GM12878 (cell line): ENCODE measurements at regions not wholly inside any gene's neighbourhood (a gene's known extent, or its start where the extent isn't known, plus 50 kb on each side); places are given as distances from the start of the nearest gene placed in this dataset.

Experiments used
- ATAC-seq: fragments of 200-7000 bp; cut with Tn5 transposase; 3 replicates; pipeline ENCODE4 v1.9.1; 2020; ENCODE audit warnings: mild to moderate bottlenecking, moderate library complexity
- BruUV-seq: library from RNA; stranded (reverse); fragments of 400-500 nt; replicated peaks from 2 replicates; lab custom pipeline; 2021; lab: Mats Ljungman, UMichigan
- CTCF ChIA-PET: fragments of 300-600 bp; sonication (Branson Sonifier 250); formaldehyde crosslinking; extraction: SDS; loops from one replicate; lab custom pipeline; 2021; ENCODE audit warnings: inconsistent platforms; lab: Yijun Ruan, JAX
- POLR2A ChIA-PET: fragments of 350-600 bp; formaldehyde crosslinking; extraction: SDS; loops from one replicate; lab custom pipeline; 2021; ENCODE audit warnings: inconsistent platforms; lab: Charles Lee
- RAD21 ChIA-PET: fragments of 300-600 bp; sonication (Branson Sonifier 250); formaldehyde crosslinking; loops from one replicate; lab custom pipeline; 2023; ENCODE audit warnings: antibody characterized with exemption; ENCODE audit not compliant: unreplicated experiment; lab: Charles Lee
- SMC1A ChIA-PET: fragments of 300-600 bp; sonication (Branson Sonifier 250); formaldehyde crosslinking; loops from one replicate; lab custom pipeline; 2023; ENCODE audit not compliant: unreplicated experiment, uncharacterized antibody; lab: Charles Lee
- DNase-seq: peaks from one replicate; pipeline ENCODE4 v3.0.0-alpha.2; 2011; ENCODE audit warnings: low read depth, low spot score
- FAIRE-seq: peaks from 3 replicates; lab custom pipeline; 2011; peaks lifted over from hg19 to GRCh38; lab: Jason Lieb, UNC
- H2AFZ ChIP-seq: 2 replicates; pipeline ENCODE4 v1.6.0; 2011; ENCODE audit warnings: low read depth, low read length, control low read depth; ENCODE audit not compliant: control insufficient read depth
- H3K27ac ChIP-seq: 2 replicates; pipeline ENCODE4 v1.5.1; 2011; ENCODE audit warnings: control low read depth; ENCODE audit not compliant: control insufficient read depth, insufficient read depth
- H3K27me3 ChIP-seq, 2 experiments: replicated peaks in 1 of 2; 2 replicates each; pipeline versions ENCODE4 v1.6.0 to v1.6.1; 2011; ENCODE audit warnings: low read length in 1 of 2; ENCODE audit not compliant: control insufficient read depth in 2 of 2, insufficient read depth in 2 of 2
- H3K36me3 ChIP-seq, 2 experiments: 2 replicates each; pipeline ENCODE4 v1.5.1; 2011; ENCODE audit warnings: low read length in 1 of 2; ENCODE audit not compliant: control insufficient read depth in 2 of 2, insufficient read depth in 2 of 2
- H3K4me1 ChIP-seq: 2 replicates; pipeline ENCODE4 v1.6.1; 2011; ENCODE audit warnings: mild to moderate bottlenecking, low read length, moderate library complexity, mixed read lengths; ENCODE audit not compliant: control insufficient read depth, insufficient read depth
- H3K4me2 ChIP-seq: 2 replicates; pipeline ENCODE4 v1.6.0; 2011; ENCODE audit warnings: control low read depth; ENCODE audit not compliant: control insufficient read depth, insufficient read depth
- H3K4me3 ChIP-seq: fragments of 200-600 bp; sonication (generic); 2 replicates; pipeline ENCODE4 v1.5.1; 2016
- H3K79me2 ChIP-seq: 2 replicates; pipeline ENCODE4 v1.6.0; 2011; ENCODE audit warnings: low read length; ENCODE audit not compliant: control insufficient read depth, insufficient read depth
- H3K9ac ChIP-seq: 2 replicates; pipeline ENCODE4 v1.8.0; 2011; ENCODE audit warnings: low read length, control low read depth, mixed read lengths; ENCODE audit not compliant: control insufficient read depth, insufficient read depth
- H3K9me3 ChIP-seq: replicated peaks from 3 replicates; pipeline ENCODE4 v1.5.1; 2011; ENCODE audit warnings: mild to moderate bottlenecking, low read length; ENCODE audit not compliant: control insufficient read depth, insufficient read depth
- H4K20me1 ChIP-seq: 2 replicates; pipeline ENCODE4 v1.6.0; 2011; ENCODE audit not compliant: control insufficient read depth, insufficient read depth
- BCL11A ChIP-seq: IDR thresholded peaks from 2 replicates; pipeline ENCODE4 v1.6.1; 2011; ENCODE audit warnings: low read depth, low read length
- ESRRA ChIP-seq: IDR thresholded peaks from 2 replicates; pipeline ENCODE4 v1.6.1; 2012; ENCODE audit warnings: mild to moderate bottlenecking, low read length, improper control_type of control experiment
- IRF5 ChIP-seq: fragments of 450-650 bp; IDR thresholded peaks from 2 replicates; pipeline ENCODE4 v1.6.1; 2017; ENCODE audit warnings: borderline replicate concordance
- POLR2AphosphoS5 ChIP-seq: IDR thresholded peaks from 2 replicates; pipeline ENCODE4 v1.6.1; 2011; ENCODE audit warnings: mild to moderate bottlenecking, low read length, inconsistent platforms
- SKIL ChIP-seq: fragments of 450-650 bp; IDR thresholded peaks from 2 replicates; pipeline ENCODE4 v1.6.1; 2017; ENCODE audit warnings: mild to moderate bottlenecking, low read depth, inconsistent platforms; ENCODE audit not compliant: poor library complexity, severe bottlenecking
- WGBS: methylation state at CpG from one replicate; pipeline ENCODE4 v1.1.6; 2016; ENCODE audit warnings: low lambda C conversion rate; ENCODE audit not compliant: insufficient replicate concordance, insufficient coverage; ENCODE audit errors: missing lambda C conversion rate; 5-methylcytosine and 5-hydroxymethylcytosine counted together
- in situ Hi-C: fragments of 300-500 bp; cut with MboI; formaldehyde crosslinking; loops from 9 replicates; pipeline ENCODE4 v1.14.3; 2018; ENCODE audit warnings: mixed read lengths
- intact Hi-C: fragments of 100-400 bp; cut with micrococcal nuclease; formaldehyde crosslinking; loops from one replicate; pipeline ENCODE4 v1.14.2; 2022; ENCODE audit not compliant: unreplicated experiment

- FAIRE-seq (no peak), DNase-seq (no peak), ATAC-seq (no peak)
- Histone ChIP-seq H3K27ac (no peak overlapping the region), H3K9me3 (no peaks in the 10 kb centered on the region), H3K79me2 (no peaks in the 10 kb centered on the region), H3K9ac (no peak overlapping the region), H3K4me2 (no peak overlapping the region), H4K20me1 (no peaks in the 10 kb centered on the region), H2AFZ (no peak overlapping the region), H3K36me3 (no peaks in the 10 kb centered on the region), H3K4me1 (no peaks in the 10 kb centered on the region), H3K27me3 (no peaks in the 10 kb centered on the region), H3K4me3 (no peak overlapping the region)
- ChIA-PET CTCF (no interaction called here), SMC1A (no interaction called here), RAD21 (no interaction called here), POLR2A (no interaction called here)
- TF ChIP-seq ESRRA (no peak), POLR2AphosphoS5 (no peak), IRF5 (no peak), BCL11A (no peak), SKIL (no peak)
- 45% methylated on average over 2 of the region's 2 CpGs for WGBS
- no TSS peak for BruUV-seq
- in situ Hi-C loops (no loop called here), intact Hi-C loops (no loop called here)
Observed at GRCh38 chr13:73136776-73137175, 78.0 kb downstream of the KLF5 start.
